Sigmoid colon (tissue), 4 donors: ENCODE measurements at regions not wholly inside any gene's neighbourhood (a gene's known extent, or its start where the extent isn't known, plus 50 kb on each side); places are given as distances from the start of the nearest gene placed in this dataset.

Source experiments
- EP300 ChIP-seq, 4 donors: sonication (generic); formaldehyde crosslinking; IDR thresholded peaks; one replicate each; pipeline ENCODE4 v1.6.1; 2017; ENCODE audit warnings: antibody characterized with exemption in 4 of 4
- POLR2A ChIP-seq, 2 donors: fragments of 450-650 bp; IDR thresholded peaks; one replicate each; pipeline ENCODE4 v1.6.1; 2016; ENCODE audit warnings: antibody characterized with exemption in 2 of 2, mild to moderate bottlenecking in 2 of 2, moderate library complexity in 2 of 2
- POLR2AphosphoS5 ChIP-seq, 4 donors: sonication (generic); formaldehyde crosslinking; IDR thresholded peaks; one replicate each; pipeline ENCODE4 v1.6.1; 2017; ENCODE audit warnings: antibody characterized with exemption in 4 of 4
- TF ChIP-seq, protein P1 (sequence below), 4 experiments: fragments of 450-650 bp in 3 of 4; fragments of 200-600 bp in 1 of 4; IDR thresholded peaks; one replicate each; pipeline ENCODE4 v1.5.1; 2016 to 2019; ENCODE audit warnings: antibody characterized with exemption in 4 of 4, mild to moderate bottlenecking in 3 of 4, moderate library complexity in 2 of 4

DNA sequence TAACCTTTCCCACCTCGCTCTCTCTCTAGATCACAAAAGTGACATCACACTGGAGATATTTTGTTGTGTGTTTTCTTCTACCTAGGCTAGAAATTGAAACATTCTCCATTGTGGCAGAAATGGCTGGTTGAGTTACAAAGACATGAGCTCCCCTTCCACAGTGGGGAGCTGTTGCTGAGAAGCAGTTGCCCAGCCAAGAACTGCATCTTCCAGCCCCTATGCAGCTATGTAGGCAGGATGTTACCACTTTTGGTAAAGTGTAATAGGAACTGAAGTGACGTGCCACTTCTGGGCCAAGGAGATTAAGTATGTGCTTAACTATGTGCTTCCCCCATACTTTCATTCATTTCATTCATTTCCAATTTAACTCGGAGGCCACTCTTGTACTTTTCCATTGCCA, 138.7 kb upstream of the E2F7 start:
- TF ChIP-seq, protein P1, sequence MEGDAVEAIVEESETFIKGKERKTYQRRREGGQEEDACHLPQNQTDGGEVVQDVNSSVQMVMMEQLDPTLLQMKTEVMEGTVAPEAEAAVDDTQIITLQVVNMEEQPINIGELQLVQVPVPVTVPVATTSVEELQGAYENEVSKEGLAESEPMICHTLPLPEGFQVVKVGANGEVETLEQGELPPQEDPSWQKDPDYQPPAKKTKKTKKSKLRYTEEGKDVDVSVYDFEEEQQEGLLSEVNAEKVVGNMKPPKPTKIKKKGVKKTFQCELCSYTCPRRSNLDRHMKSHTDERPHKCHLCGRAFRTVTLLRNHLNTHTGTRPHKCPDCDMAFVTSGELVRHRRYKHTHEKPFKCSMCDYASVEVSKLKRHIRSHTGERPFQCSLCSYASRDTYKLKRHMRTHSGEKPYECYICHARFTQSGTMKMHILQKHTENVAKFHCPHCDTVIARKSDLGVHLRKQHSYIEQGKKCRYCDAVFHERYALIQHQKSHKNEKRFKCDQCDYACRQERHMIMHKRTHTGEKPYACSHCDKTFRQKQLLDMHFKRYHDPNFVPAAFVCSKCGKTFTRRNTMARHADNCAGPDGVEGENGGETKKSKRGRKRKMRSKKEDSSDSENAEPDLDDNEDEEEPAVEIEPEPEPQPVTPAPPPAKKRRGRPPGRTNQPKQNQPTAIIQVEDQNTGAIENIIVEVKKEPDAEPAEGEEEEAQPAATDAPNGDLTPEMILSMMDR (IDR thresholded peaks at IDR 0.05): no peak
- TF ChIP-seq EP300 (IDR thresholded peaks at IDR 0.05): no peak
- no peak for TF ChIP-seq POLR2AphosphoS5 (IDR thresholded peaks at IDR 0.05)
- TF ChIP-seq POLR2A (IDR thresholded peaks at IDR 0.05): no peak
